ENCODE measurements at regions not wholly inside any gene's neighbourhood (a gene's known extent, or its start where the extent isn't known, plus 50 kb on each side); places are given as distances from the start of the nearest gene placed in this dataset.

DNA sequence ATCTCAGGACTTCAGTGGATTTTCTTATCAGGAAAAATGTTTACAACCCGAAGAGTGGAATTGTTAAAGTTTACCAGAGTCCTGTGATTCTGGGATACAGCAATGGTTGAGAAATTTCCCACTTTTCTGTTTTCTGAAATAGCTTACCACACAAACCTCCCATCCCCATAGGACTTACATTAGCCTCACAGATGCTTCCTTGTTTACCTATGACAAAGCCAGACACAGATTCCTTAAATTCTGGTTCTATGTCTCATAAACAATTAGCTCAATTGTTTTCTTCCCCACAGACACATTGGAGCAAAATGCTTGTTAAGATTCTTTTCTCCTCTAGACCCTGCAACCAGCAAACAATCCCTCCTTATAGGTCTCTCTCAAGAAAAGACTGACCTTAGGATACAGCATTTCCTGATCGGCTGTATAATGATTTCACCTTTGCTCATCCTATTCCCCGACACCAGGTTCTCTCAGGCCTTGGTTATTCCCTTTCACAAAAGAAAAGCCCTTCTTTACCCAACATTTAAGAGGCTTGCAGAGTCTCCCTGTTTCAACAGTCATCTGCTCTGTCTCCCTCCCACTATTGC is 886.2 kb downstream of the ARAP2 start:
- Histone ChIP-seq H3K4me1 (no peaks in the 10 kb centered on the region), H3K4me3 (no peak overlapping the region), H3K27ac (no peak overlapping the region), H3K9me3 (no peaks in the 10 kb centered on the region), H3K36me3 (no peaks in the 10 kb centered on the region), H3K27me3 (no peaks in the 10 kb centered on the region)
- TF ChIP-seq EP300 (IDR thresholded peaks at IDR 0.05) (no peak), POLR2AphosphoS5 (IDR thresholded peaks at IDR 0.05) (no peak), POLR2A (IDR thresholded peaks at IDR 0.05) (no peak)
- TF ChIP-seq, protein P1, sequence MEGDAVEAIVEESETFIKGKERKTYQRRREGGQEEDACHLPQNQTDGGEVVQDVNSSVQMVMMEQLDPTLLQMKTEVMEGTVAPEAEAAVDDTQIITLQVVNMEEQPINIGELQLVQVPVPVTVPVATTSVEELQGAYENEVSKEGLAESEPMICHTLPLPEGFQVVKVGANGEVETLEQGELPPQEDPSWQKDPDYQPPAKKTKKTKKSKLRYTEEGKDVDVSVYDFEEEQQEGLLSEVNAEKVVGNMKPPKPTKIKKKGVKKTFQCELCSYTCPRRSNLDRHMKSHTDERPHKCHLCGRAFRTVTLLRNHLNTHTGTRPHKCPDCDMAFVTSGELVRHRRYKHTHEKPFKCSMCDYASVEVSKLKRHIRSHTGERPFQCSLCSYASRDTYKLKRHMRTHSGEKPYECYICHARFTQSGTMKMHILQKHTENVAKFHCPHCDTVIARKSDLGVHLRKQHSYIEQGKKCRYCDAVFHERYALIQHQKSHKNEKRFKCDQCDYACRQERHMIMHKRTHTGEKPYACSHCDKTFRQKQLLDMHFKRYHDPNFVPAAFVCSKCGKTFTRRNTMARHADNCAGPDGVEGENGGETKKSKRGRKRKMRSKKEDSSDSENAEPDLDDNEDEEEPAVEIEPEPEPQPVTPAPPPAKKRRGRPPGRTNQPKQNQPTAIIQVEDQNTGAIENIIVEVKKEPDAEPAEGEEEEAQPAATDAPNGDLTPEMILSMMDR (IDR thresholded peaks at IDR 0.05) = no peak
- no peak for DNase-seq
- intact Hi-C loops (cut with DNase I; ENCODE audit: low total_unique reads) = no loop called here
- 57 to 65% (median 62%) methylated on average over 3 of the region's 3 CpGs for WGBS, 5 donors

DNA sequence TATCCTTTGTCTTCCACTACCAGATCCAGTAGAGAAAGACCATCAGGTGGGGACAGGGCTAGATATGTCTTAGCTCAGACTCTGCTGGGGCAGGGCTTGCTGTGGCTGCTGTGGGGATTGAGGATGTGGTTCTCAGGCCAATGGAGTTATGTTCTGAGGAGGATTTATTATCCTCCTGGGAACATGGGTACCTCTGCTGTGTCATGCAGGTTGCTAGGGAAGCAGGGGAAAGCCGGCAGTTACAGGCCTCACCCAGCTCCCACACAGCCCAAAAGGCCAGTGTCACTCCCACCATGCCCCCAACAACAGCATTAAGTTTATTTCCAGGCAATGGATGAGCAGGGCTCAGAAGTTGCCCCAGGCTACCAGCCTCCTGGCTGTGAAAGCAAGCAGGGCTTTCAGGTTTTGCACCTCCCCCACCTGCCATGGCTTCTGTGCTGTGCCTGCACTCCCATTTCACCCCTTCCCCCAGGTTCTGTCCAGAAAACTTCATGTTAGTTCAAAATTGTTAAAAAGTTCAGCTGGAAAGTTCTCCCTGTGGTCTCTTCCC is 879.9 kb downstream of the ARAP2 start:
- no peak overlapping the region for H3K27ac ChIP-seq
- H3K4me1 ChIP-seq = no peaks in the 10 kb centered on the region
- DNase-seq = no peak
- 65 to 80% (median 75%) methylated on average over 1 of the region's 1 CpG for WGBS, 5 donors
- intact Hi-C loops (cut with DNase I; ENCODE audit: low total_unique reads) = no loop called here
- peaks cover 0 to 18% (median 6%) of the 10 kb centered on the region in 4 donors for H3K9me3 ChIP-seq
- no peaks in the 10 kb centered on the region for H3K36me3 ChIP-seq
- H3K27me3 ChIP-seq = no peaks in the 10 kb centered on the region
- no peak overlapping the region for H3K4me3 ChIP-seq
- TF ChIP-seq, protein P1 (IDR thresholded peaks at IDR 0.05) = no peak
- TF ChIP-seq POLR2AphosphoS5 (IDR thresholded peaks at IDR 0.05) = no peak
- TF ChIP-seq POLR2A (IDR thresholded peaks at IDR 0.05) = no peak
- TF ChIP-seq EP300 (IDR thresholded peaks at IDR 0.05) = no peak

DNA sequence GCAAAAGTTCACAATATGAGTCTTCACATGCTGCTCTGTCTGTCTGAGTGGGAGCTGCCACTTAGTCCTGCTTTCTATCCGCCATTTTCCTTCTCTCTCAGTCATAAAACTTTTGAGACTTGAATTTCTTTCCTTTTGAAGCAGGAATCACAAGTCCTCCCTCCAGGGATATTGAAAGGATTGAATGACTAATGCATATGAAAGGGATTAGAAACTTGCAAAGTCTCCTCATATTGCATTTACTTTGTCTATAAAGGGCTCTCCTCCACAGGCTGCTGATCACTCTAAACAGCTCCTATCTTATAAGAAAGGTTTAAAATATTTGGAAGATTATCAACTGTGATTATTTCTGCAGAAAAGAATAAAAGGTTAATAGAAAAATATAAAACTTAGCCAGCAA is 879.1 kb downstream of the ARAP2 start:
- H3K27ac ChIP-seq = no peak overlapping the region
- TF ChIP-seq, protein P1 (IDR thresholded peaks at IDR 0.05) = no peak
- no peak for TF ChIP-seq POLR2AphosphoS5 (IDR thresholded peaks at IDR 0.05)
- TF ChIP-seq EP300 (IDR thresholded peaks at IDR 0.05) = no peak
- TF ChIP-seq POLR2A (IDR thresholded peaks at IDR 0.05) = no peak
- no peak for DNase-seq
- no peak overlapping the region for H3K4me3 ChIP-seq
- no peaks in the 10 kb centered on the region for H3K4me1 ChIP-seq
- 65 to 90% (median 76%) methylated on average over 1 of the region's 1 CpG for WGBS, 5 donors
- H3K36me3 ChIP-seq = no peaks in the 10 kb centered on the region
- H3K27me3 ChIP-seq = no peaks in the 10 kb centered on the region
- H3K9me3 ChIP-seq = peaks cover 0 to 18% (median 6%) of the 10 kb centered on the region in 4 donors
- intact Hi-C loops (cut with DNase I; ENCODE audit: low total_unique reads) = no loop called here

DNA sequence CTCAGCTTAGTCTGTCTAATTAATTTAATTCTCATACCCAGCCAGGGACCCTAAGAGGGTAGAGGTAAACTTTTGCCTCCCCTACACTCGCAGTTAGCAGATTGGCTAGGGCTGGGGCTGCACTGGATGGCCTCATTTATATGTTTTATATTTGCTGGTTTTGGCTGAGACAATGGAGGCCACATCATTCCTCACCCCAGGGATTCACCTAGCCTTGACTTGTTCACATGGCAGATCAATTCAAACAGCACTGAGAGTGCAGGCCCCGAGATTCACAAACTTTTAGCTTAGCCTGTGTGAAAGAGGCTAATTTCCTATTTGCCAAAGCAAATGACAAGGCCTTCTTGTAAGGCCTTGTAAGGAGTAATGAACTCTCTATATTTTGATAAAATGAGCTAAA is 844.4 kb downstream of the ARAP2 start:
- Histone ChIP-seq H3K36me3 (no peaks in the 10 kb centered on the region), H3K4me1 (no peaks in the 10 kb centered on the region), H3K27ac (no peak overlapping the region), H3K9me3 (no peaks in the 10 kb centered on the region), H3K4me3 (no peak overlapping the region), H3K27me3 (no peaks in the 10 kb centered on the region)
- intact Hi-C loops (cut with DNase I; ENCODE audit: low total_unique reads) = no loop called here
- no peak for DNase-seq
- WGBS, 5 donors = 40 to 55% (median 50%) methylated on average over 2 of the region's 2 CpGs
- TF ChIP-seq POLR2AphosphoS5 (IDR thresholded peaks at IDR 0.05) = no peak
- TF ChIP-seq, protein P1 (IDR thresholded peaks at IDR 0.05) = no peak
- no peak for TF ChIP-seq POLR2A (IDR thresholded peaks at IDR 0.05)
- no peak for TF ChIP-seq EP300 (IDR thresholded peaks at IDR 0.05)

All from stomach (tissue), 8 donors.